K562 (cell line): ENCODE measurements at regions not wholly inside any gene's neighbourhood (a gene's known extent, or its start where the extent isn't known, plus 50 kb on each side); places are given as distances from the start of the nearest gene placed in this dataset.

Source experiments
- ATAC-seq: fragments of 200-7000 bp; cut with Tn5 transposase; 3 replicates; pipeline ENCODE4 v1.9.1; 2020; ENCODE audit warnings: moderate library complexity
- BruUV-seq: library from RNA; stranded (reverse); fragments of 400-500 nt; replicated peaks from 2 replicates; lab custom pipeline; 2021; lab: Mats Ljungman, UMichigan
- CTCF ChIA-PET: fragments of 300-600 bp; formaldehyde crosslinking; extraction: SDS; loops from one replicate; lab custom pipeline; 2021; ENCODE audit warnings: low intra/inter-chr PET ratio; lab: Yijun Ruan, JAX
- POLR2A ChIA-PET: fragments of 300-600, 350-650 bp; sonication (Branson Sonifier 250); formaldehyde crosslinking; extraction: SDS; loops from one replicate; lab custom pipeline; 2021; ENCODE audit warnings: antibody characterized with exemption, inconsistent platforms; lab: Yijun Ruan, JAX
- DNase-seq, 4 experiments: peaks; one replicate each; pipeline versions ENCODE4 v3.0.0 to v3.0.0-alpha.2; 2011 to 2018; ENCODE audit warnings: low spot score in 3 of 4, mixed read lengths in 3 of 4; ENCODE audit errors: extremely low read depth in 1 of 4
- FAIRE-seq: peaks from 2 replicates; lab custom pipeline; 2011; peaks lifted over from hg19 to GRCh38; lab: Jason Lieb, UNC
- H2AFZ ChIP-seq: 2 replicates; pipeline ENCODE4 v1.6.0; 2011; ENCODE audit warnings: low read depth, low read length, control low read depth, inconsistent platforms
- H3K27ac ChIP-seq: fragments of 200-600 bp; 3 replicates; pipeline ENCODE4 v1.8.0; 2011; ENCODE audit warnings: low read depth, mild to moderate bottlenecking, control low read depth, inconsistent platforms, low read length, moderate library complexity, mixed read lengths; ENCODE audit errors: extremely low read depth
- H3K27me3 ChIP-seq, 2 experiments: fragments of 300-600 bp in 1 of 2; 2 replicates in 1 of 2; 3 replicates in 1 of 2; pipeline versions ENCODE4 v1.6.0 to v1.8.0; 2011; ENCODE audit warnings: inconsistent platforms in 2 of 2, low read length in 2 of 2, mild to moderate bottlenecking in 1 of 2, mixed read lengths in 1 of 2, moderate library complexity in 1 of 2; ENCODE audit not compliant: control insufficient read depth in 2 of 2, insufficient read depth in 2 of 2
- H3K36me3 ChIP-seq: fragments of 300-600 bp; 3 replicates; pipeline ENCODE4 v1.8.0; 2011; ENCODE audit warnings: mild to moderate bottlenecking, low read length, inconsistent platforms; ENCODE audit not compliant: control insufficient read depth, insufficient read depth
- H3K4me1 ChIP-seq, 2 experiments: fragments of 200-600 bp in 1 of 2; replicated peaks in 1 of 2; 2 replicates in 1 of 2; 3 replicates in 1 of 2; pipeline versions ENCODE4 v1.5.1 to v1.8.0; 2011; ENCODE audit warnings: inconsistent platforms in 2 of 2, low read length in 2 of 2, mild to moderate bottlenecking in 1 of 2, mixed read lengths in 1 of 2, moderate library complexity in 1 of 2; ENCODE audit not compliant: control insufficient read depth in 2 of 2, insufficient read depth in 2 of 2
- H3K4me2 ChIP-seq: 2 replicates; pipeline ENCODE4 v1.6.1; 2011; ENCODE audit warnings: low read length, control low read depth, inconsistent platforms, mixed read lengths; ENCODE audit not compliant: insufficient read depth
- H3K4me3 ChIP-seq: fragments of 200-600 bp; sonication (generic), shearing (Covaris generic); 2 replicates; pipeline ENCODE4 v1.5.1; 2016; ENCODE audit warnings: control low read depth, inconsistent platforms
- H3K79me2 ChIP-seq: fragments of 200-600 bp; 3 replicates; pipeline ENCODE4 v1.8.0; 2011; ENCODE audit warnings: low read length, inconsistent platforms; ENCODE audit not compliant: control insufficient read depth, insufficient read depth
- H3K9ac ChIP-seq, 2 experiments: 2 replicates each; pipeline versions ENCODE4 v1.6.0 to v1.6.1; 2011; ENCODE audit warnings: low read depth in 2 of 2, low read length in 2 of 2, control low read depth in 1 of 2, inconsistent platforms in 1 of 2, mild to moderate bottlenecking in 1 of 2, mixed read lengths in 1 of 2; ENCODE audit not compliant: insufficient read depth in 1 of 2
- H3K9me1 ChIP-seq: one replicate; pipeline ENCODE4 v1.6.0; 2011; ENCODE audit warnings: inconsistent platforms, mild to moderate bottlenecking, low read length, moderate library complexity; ENCODE audit not compliant: control insufficient read depth, insufficient read depth
- H3K9me3 ChIP-seq: replicated peaks from 2 replicates; pipeline ENCODE4 v1.5.1; 2011; ENCODE audit warnings: low read depth, low read length, inconsistent platforms; ENCODE audit not compliant: control insufficient read depth, insufficient read depth
- H4K20me1 ChIP-seq: replicated peaks from 2 replicates; pipeline ENCODE4 v1.6.1; 2011; ENCODE audit warnings: low read length, inconsistent platforms, mixed read lengths; ENCODE audit not compliant: control insufficient read depth, insufficient read depth
- BMI1 ChIP-seq: fragments of 150-350 bp; IDR thresholded peaks from 2 replicates; pipeline ENCODE4 v1.6.1; 2014; ENCODE audit warnings: low read length
- FOXJ2 ChIP-seq: fragments of 200-800 bp; sonication (Bioruptor generic); IDR thresholded peaks from 2 replicates; pipeline ENCODE4 v1.6.1; 2016; ENCODE audit warnings: missing genetic modification characterization, missing compliant biosample characterization
- MTA3 ChIP-seq: fragments of 450-650 bp; formaldehyde crosslinking; IDR thresholded peaks from 2 replicates; pipeline ENCODE4 v1.6.1; 2017; ENCODE audit warnings: mild to moderate bottlenecking, borderline replicate concordance
- MYC ChIP-seq, 2 experiments: fragments of 250-450 bp in 1 of 2; sonication (Bioruptor Pico) in 1 of 2; IDR thresholded peaks; 2 replicates each; pipeline versions ENCODE4 v1.5.1 to v1.6.1; 2012 to 2021; ENCODE audit warnings: low read depth in 2 of 2, borderline replicate concordance in 1 of 2, improper control_type of control experiment in 1 of 2, low read length in 1 of 2, mild to moderate bottlenecking in 1 of 2, moderate library complexity in 1 of 2
- POU5F1 ChIP-seq: fragments of 150-350 bp; IDR thresholded peaks from 2 replicates; pipeline ENCODE4 v1.6.1; 2014; ENCODE audit warnings: borderline replicate concordance, low read length, low read depth, mild to moderate bottlenecking; ENCODE audit not compliant: partially characterized antibody
- SMAD1 ChIP-seq: fragments of 150-350 bp; IDR thresholded peaks from 2 replicates; pipeline ENCODE4 v1.6.1; 2014; ENCODE audit warnings: low read length, low read depth; ENCODE audit not compliant: partially characterized antibody
- WGBS: fragments of 100-300 bp; shearing (Covaris generic); methylation state at CpG from one replicate; pipeline ENCODE4 v1.1.6; 2016; ENCODE audit warnings: low coverage, mixed read lengths; ENCODE audit not compliant: insufficient coverage; ENCODE audit errors: missing lambda C conversion rate; 5-methylcytosine and 5-hydroxymethylcytosine counted together
- in situ Hi-C: fragments of 300-500 bp; cut with MboI; formaldehyde crosslinking; loops from 4 replicates; pipeline ENCODE4 v1.15.0; 2018; ENCODE audit warnings: inconsistent platforms, mixed read lengths
- intact Hi-C: fragments of 100-400 bp; cut with micrococcal nuclease; formaldehyde crosslinking; loops from 2 replicates; pipeline ENCODE4 v1.14.2; 2022
- TF ChIP-seq, protein P1 (sequence below), 2 experiments: fragments of 450-650 bp; IDR thresholded peaks; 2 replicates each; pipeline ENCODE4 v1.6.1; 2018; ENCODE audit warnings: mild to moderate bottlenecking in 2 of 2, low read depth in 1 of 2; ENCODE audit not compliant: partially characterized antibody in 2 of 2
- TF ChIP-seq, protein P2 (sequence below), 3 experiments: fragments of 200-800 bp in 1 of 3; sonication (Bioruptor generic) in 1 of 3; sonication (generic) in 1 of 3; formaldehyde crosslinking in 1 of 3; IDR thresholded peaks; 2 replicates each; pipeline versions ENCODE4 v1.6.1 to v1.8.0; 2016 to 2022; ENCODE audit warnings: mild to moderate bottlenecking in 2 of 3, missing compliant biosample characterization in 2 of 3, missing genetic modification characterization in 2 of 3, missing genetic modification reagents in 1 of 3

DNA sequence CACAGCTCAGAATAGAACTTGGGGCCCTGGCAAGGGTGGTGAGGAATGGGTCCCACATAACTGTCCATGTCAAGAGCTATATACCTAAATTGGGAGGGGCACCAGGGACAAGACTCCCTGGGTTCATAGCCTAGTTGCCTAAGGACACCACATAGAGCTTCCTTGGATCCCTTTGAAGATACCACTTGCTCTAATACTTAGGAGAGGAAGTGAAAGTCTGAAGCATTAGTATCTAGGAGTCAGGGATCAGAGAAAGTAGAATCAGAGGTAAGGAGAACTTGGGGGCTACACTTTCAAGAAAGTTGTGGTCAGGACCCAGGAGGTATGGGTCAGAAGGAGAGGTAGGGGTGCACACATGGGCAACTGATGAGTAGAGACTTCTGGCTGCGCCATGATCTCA, 318.2 kb upstream of the SLC39A10 start:
- in situ Hi-C loops = no loop called here
- intact Hi-C loops = no loop called here
- DNase-seq (no peak), ATAC-seq (no peak), FAIRE-seq (no peak)
- Histone ChIP-seq H3K4me2 (no peak overlapping the region), H3K9me3 (no peaks in the 10 kb centered on the region), H3K79me2 (no peaks in the 10 kb centered on the region), H3K4me1 (peaks cover 0 to 3% of the 10 kb centered on the region in 2 experiments; a peak in 2 of 5 replicates), H3K9ac (no peak overlapping the region), H3K9me1 (no peaks in the 10 kb centered on the region), H2AFZ (no peak overlapping the region), H4K20me1 (no peaks in the 10 kb centered on the region), H3K27me3 (no peaks in the 10 kb centered on the region), H3K27ac (no peak overlapping the region), H3K36me3 (no peaks in the 10 kb centered on the region), H3K4me3 (no peak overlapping the region)
- 91% methylated on average over 1 of the region's 1 CpG for WGBS
- no TSS peak for BruUV-seq
- TF ChIP-seq, protein P1, sequence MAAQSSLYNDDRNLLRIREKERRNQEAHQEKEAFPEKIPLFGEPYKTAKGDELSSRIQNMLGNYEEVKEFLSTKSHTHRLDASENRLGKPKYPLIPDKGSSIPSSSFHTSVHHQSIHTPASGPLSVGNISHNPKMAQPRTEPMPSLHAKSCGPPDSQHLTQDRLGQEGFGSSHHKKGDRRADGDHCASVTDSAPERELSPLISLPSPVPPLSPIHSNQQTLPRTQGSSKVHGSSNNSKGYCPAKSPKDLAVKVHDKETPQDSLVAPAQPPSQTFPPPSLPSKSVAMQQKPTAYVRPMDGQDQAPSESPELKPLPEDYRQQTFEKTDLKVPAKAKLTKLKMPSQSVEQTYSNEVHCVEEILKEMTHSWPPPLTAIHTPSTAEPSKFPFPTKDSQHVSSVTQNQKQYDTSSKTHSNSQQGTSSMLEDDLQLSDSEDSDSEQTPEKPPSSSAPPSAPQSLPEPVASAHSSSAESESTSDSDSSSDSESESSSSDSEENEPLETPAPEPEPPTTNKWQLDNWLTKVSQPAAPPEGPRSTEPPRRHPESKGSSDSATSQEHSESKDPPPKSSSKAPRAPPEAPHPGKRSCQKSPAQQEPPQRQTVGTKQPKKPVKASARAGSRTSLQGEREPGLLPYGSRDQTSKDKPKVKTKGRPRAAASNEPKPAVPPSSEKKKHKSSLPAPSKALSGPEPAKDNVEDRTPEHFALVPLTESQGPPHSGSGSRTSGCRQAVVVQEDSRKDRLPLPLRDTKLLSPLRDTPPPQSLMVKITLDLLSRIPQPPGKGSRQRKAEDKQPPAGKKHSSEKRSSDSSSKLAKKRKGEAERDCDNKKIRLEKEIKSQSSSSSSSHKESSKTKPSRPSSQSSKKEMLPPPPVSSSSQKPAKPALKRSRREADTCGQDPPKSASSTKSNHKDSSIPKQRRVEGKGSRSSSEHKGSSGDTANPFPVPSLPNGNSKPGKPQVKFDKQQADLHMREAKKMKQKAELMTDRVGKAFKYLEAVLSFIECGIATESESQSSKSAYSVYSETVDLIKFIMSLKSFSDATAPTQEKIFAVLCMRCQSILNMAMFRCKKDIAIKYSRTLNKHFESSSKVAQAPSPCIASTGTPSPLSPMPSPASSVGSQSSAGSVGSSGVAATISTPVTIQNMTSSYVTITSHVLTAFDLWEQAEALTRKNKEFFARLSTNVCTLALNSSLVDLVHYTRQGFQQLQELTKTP (IDR thresholded peaks at IDR 0.05; ENCODE audit: low read depth in 1 of 2, partially characterized antibody in 2 of 2) = no peak
- TF ChIP-seq, protein P2, sequence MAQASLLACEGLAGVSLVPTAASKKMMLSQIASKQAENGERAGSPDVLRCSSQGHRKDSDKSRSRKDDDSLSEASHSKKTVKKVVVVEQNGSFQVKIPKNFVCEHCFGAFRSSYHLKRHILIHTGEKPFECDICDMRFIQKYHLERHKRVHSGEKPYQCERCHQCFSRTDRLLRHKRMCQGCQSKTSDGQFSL (CRISPR knock-in tag; IDR thresholded peaks at IDR 0.05) = no peak
- TF ChIP-seq, protein P2 (tag; IDR thresholded peaks at IDR 0.05) = no peak
- TF ChIP-seq FOXJ2 (tag) (no peak), POU5F1 (no peak), MTA3 (no peak), SMAD1 (no peak), MYC (IDR thresholded peaks at IDR 0.05; ENCODE audit: low read depth, low read length) (no peak), MYC (CRISPR knock-in tag; IDR thresholded peaks at IDR 0.05; ENCODE audit: borderline replicate concordance, low read depth) (no peak), BMI1 (no peak)
- ChIA-PET CTCF (no interaction called here), POLR2A (no interaction called here)
